Activated CD8-positive, alpha-beta memory T cell treated with anti-CD3 and anti-CD28 coated beads, Interleukin-2, amount 50 U/mL, for 1 hour (primary cell): ENCODE measurements at regions not wholly inside any gene's neighbourhood (a gene's known extent, or its start where the extent isn't known, plus 50 kb on each side); places are given as distances from the start of the nearest gene placed in this dataset.
"Not testable (repeated sequence)": the region's sequence is repeated elsewhere in the genome, so short reads cannot be mapped to it uniquely, and the experiment has no call there.

Experiments
- DNase-seq: peaks from one replicate; pipeline ENCODE4 v3.0.0-alpha.2; 2020; ENCODE audit errors: extremely low read depth

DNA sequence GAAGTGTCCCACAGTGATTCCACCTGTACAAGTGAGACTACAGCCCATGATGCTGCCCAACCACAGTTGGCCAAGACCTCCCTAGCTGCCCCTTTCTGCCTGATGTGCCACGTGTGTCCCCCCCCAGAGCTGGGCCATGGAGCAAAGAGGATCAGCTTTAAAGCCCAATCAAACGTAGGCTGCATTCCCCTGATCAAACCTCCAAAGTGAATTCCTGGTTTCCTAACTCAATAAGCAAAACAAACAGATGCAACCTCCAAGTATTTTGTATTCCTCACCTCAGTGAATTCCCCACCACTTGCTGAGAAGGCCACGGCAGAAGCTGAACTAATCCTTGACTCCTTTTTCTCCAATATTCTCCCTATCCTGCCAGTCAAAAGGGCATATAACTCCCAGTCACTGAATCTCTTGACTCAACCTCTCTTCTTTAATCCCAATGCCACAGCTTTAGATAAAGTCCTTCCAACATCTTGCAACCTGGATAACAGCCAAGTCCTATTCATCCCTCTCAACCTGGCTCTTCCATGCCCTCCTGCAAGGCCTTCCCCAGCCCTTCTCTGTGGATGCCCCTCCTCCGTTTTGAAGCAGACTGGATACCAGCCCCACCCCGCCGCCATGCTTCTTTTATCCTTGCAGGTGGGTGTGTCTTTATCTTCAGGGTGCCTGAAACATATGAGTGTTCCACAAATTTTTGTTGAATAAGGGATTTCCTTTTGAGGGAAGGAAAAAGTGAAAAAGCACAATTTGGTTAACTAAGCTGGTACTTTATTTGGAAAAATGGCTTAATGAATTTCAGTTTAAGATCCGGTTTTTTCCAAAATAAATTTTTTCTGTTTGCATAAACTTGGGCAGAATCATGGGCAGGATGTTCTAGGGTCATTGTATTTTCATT lies 285.2 kb upstream of the MKLN1 start:
- DNase-seq: no peak

DNA sequence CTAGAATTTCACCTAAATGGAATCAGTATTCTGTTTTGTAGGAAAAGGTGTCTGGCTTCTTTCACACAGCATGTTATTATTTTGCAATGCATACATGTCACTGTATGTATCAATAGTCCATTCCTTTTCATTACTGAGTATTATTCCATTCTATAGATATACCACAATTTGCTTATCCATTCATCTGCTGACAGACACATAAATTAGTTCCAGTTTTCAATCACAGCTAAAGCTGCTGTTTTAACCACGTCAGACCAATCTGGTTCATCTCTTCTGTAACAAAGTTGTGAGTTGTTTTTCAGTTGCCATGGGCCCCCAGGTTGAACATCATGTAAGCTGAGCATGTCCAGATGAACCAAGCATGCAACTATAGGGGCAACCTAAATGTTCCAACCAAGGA lies 282.1 kb upstream of the MKLN1 start:
- DNase-seq: no peak

DNA sequence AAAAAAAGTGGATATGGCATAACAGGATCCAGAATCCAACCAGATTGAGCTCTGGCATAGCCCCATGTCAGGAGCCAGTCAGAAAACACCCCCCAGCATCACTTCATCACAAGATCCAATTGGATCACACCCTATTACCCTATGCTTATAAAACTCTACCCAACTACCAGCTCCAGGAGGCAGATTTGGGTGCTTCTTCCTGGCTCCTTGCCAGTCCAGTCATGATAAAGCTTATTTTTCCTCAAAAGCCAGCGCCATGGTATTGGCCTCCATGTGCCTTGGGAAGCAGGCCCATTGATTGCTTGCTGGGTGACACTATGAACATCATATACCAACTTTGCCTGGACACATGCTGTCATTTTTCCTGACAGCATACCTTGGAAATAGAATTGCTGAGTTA lies 281.4 kb upstream of the MKLN1 start:
- DNase-seq: no peak

DNA sequence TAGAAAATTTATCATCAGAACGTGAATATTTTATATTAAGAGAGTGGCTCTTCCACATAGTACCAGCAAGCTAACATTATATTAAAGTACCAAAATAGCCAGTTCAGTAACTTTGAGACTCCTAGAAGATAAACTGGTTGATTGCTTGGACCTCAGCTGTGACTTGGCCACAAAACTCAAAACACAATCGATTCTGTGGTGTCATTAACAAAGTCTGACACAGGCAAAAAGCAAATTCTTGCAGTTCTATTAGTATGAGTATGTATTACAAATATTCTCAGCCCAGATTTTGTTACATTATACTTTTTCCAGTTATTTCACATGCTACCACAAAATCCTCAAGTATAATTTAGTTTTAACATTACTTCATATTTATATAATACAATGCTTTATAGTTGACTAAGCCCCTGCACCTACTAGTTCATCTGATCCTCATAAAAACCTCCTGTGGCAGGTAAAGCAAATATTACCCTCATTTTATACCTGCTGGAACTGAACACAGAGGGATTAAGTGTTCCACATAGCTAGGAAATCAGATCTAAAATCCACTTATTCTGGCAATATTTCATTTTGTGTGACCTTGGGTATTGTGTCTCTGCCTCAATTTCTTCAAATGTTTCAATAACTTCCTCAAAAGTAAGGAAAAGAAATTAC lies 279.9 kb upstream of the MKLN1 start:
- no peak for DNase-seq

DNA sequence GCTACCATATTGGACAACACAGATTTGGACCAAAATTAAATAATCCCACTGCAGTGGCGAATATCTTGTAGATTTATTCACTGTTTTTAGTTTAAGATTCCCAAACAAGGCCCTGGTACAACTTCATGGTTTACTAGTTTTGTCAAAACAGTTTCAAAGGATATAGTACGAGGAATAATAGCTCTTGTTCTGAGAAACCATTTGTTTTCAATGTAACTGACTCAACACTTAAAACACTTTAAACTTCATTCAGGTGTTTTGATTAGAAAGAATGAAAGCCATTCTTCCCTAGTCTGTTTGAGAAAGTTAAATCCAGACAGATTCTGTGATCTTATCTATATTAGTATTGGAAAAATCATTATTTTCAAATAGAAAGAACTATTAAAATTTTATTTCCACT lies 276.4 kb upstream of the MKLN1 start:
- DNase-seq: no peak

DNA sequence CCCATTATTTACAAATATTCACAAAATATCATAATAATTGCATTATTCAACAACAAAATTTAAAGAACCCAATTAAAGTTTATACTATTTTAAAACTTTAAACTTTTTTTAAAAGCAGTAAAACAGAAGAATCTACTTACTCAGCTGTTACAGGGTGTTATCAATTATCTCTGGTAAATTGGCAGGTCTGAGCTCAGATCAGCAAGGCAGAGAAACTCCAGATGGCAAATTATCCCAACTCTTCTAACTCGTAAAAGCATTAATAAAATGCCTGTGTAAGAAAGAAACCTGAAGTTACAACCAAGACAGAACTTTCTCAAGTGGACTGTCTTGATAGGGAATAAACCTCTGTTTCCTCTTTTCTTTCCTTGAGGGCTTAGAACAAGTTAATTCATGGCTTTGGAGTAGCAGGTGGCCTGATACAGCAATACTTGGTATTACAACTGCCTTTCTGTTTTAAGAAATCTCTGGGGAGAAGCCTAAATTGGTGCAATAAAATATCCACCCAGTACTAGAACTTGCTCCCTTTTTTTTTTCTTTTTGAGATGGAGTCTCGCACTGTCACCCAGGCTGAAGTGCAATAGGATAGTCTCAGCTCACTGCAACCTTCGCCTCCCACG lies 275.3 kb upstream of the MKLN1 start:
- DNase-seq: no peak

DNA sequence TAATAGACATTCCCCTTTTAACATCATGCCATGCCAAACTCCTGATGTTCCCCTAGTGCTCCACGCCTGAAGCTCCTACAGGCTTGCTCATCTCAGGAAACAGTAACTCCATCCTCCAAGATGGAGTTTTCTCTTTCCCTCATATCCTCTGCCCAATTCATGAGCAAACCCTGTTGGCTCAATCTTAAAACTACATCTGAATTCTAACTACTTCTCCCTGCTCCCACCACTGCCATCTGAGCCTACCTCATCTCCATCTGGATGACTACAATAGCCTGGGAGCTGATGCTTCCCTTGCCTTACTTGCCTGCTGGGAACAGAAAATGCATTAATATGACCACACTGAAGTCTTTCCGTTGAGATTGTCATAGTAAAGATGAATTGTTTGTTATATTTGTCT lies 271.7 kb upstream of the MKLN1 start:
- DNase-seq: no peak

DNA sequence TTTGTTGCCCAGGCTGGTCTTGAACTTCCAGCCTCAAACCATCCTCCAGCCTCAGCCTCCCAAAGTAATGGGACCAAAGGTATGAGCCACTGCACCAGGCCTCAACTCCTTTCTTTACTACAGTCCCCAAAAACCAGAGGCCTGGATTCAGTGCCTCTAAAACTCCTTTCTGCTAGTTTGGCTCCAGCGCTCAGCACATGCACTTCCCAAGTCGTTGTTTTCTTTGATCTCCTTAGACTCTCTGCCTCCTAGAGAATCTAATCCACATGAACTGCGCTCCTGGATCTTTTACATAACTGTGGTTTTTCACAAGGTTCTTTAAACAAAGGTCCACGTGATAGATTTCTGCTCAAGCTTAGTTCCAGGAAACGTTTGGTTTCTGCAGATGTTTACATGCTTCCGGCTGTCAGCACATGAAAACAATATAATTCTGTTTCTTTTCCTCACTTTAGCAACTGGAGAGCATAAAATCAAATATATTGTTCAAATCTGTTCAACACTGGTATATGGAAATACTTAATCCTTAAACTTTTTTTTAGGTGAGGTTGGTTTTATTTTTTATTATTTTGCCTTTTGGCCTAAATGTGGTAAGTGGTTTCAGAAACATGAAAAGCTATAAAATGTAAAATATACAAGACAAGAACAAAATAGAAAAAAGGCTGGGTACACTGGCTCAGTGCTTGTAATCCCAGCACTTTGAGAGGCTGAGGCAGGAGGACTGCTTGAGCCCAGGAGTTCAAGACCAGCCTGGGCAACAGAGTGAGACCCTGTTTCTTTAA lies 270.5 kb upstream of the MKLN1 start:
- DNase-seq: no peak

DNA sequence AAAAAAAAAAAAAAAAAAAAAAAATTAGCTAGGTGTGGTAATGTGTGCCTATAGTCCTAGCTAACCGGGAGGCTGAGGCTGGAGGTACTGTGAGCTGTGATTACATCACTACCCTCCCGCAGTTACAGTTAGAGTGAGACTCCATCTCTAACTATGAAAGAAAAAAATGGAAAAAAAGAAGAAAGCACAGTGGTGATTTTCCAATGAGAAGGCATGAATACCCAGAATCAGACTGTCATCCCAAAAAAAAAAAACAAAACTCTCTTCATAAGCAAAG lies 269.9 kb upstream of the MKLN1 start:
- no peak for DNase-seq

DNA sequence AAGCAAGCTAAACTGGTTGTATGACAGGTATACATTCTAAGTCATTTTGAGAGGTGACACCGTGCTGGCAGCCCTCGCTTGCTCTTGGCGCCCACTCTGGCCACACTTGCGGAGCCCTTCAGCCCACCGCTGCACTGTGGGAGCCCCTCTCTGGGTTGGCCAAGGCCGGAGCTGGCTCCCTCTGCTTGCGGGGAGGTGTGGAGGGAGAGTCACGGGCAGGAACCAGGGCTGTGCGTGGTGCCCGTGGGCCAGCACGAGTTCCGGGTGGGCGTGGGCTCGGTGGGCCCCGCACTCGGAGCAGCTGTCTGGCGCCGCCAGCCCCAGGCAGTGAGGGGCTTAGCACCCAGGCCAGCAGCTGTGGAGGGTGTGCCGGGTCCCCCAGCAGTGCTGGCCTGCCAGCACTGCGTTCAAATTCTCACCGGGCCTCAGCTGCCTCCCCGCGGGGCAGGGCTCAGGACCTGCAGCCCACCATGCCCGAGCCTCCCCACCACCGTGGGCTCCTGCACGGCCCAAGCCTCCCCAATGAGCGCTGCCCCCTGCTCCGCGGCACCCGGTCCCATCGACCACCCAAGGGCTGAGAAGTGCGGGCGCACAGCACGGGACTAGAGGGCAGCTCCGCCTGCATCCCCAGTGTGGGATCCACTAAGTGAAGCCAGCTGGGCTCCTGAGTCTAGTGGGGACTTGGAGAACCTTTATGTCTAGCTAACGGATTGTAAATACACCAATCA lies 269.0 kb upstream of the MKLN1 start:
- DNase-seq: not testable (repeated sequence)

DNA sequence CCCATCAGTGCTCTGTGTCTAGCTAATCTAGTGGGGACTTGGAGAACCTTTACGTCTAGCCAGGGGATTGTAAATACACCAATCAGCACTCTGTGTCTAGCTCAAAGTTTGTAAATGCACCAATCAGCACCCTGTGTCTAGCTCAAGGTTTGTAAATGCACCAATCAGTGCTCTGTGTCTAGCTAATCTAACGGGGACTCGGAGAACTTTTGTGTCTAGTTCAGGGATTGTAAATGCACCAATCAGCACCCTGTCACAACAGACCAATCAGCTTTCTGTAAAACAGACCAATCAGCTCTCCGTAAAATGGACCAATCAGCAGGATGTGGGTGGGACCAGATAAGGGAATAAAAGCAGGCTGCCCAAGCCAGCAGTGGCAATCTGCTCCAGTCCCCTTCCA lies 268.3 kb upstream of the MKLN1 start:
- DNase-seq: not testable (repeated sequence)

DNA sequence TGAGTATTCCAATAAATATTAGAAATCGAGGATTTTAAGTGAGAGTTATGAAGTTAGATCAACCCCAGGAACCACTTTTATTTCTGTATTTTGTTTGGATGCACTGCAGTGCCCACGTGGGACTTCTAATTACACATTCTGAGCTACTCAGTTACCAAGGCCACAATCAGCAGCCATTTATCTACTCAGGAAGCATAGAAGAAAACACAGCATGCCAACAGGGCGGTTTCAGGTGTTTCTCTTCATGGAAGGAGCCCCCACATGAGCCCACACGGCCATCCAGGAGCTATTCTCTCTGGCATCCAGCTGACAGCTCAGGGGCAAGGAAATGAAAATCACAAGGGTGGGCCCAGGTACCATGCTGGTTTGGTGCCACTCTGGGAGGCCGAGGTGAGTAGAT lies 266.5 kb upstream of the MKLN1 start:
- DNase-seq: no peak

DNA sequence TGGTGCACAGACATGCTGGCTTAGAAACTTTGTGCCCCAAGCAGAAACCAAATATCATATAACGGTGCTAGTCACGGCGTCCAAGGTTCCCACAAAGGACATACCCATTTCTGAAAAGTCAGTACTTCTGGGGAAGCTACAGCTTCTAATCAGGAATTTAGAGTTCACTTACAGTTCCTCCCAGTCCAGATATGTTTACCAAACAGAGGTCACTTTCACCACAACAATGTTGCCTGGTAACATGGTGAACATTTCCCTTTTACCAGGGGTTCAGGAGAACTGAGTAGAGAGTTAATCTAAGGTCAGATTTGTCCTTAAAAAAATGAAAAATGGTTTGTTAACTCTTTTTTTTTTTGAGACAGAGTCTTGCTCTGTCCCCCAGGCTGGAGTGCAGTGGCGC lies 265.9 kb upstream of the MKLN1 start:
- no peak for DNase-seq

DNA sequence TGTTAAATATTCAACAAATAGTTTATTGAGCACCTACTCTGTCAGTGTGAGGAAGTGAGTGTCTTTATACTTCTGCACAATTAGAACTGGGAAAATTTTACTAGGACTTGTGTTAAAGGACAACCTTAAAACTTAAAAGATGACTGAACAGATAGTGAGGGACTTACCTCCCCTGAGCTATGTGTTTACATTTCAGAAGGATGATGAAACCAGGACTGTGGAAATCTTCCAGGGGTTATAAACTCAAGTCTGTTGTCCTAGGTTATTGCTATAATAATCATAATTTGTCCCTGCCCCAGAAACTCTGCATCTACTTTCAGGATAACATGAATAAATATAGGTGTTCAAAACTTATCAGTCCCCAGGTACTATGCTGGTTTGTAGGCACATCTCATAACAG lies 261.0 kb upstream of the MKLN1 start:
- no peak for DNase-seq

DNA sequence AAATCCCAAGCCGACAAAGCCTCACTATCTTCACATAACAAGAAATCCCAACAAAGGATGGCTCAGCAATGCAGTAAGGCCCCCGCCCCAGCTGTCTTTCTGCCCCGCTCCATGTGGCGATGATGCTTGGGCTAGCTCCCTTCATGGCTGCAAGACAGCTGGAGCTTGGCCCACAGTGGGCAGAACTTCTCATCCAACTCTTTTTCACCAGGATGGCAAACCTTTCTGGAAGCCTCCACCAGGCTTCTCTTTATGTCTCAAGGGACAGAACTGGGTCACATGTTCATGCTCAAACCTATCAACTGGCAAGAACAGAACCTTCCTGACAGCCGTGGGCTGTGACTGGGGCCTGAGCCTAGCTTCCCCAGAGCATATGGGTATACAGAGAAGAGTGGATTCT lies 260.5 kb upstream of the MKLN1 start:
- no peak for DNase-seq

DNA sequence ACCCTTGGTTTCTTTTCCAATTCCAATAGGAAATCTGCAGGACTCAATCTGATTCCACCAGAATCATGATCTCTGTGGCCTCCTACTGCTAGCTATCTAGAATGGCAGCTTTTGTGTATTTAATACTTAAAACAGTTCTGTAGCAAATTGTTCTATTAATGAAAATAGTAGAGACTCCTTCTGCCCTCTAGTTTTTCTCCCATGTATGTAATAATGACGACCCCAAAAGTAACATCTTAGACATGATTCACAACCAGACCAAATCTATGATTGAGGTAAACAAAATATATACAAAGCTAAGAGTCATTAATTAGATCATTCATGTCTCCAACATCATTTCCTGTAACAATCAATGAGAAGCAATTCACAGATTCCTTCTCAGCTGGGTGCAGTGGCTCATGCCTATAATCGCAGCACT lies 259.1 kb upstream of the MKLN1 start:
- DNase-seq: no peak

DNA sequence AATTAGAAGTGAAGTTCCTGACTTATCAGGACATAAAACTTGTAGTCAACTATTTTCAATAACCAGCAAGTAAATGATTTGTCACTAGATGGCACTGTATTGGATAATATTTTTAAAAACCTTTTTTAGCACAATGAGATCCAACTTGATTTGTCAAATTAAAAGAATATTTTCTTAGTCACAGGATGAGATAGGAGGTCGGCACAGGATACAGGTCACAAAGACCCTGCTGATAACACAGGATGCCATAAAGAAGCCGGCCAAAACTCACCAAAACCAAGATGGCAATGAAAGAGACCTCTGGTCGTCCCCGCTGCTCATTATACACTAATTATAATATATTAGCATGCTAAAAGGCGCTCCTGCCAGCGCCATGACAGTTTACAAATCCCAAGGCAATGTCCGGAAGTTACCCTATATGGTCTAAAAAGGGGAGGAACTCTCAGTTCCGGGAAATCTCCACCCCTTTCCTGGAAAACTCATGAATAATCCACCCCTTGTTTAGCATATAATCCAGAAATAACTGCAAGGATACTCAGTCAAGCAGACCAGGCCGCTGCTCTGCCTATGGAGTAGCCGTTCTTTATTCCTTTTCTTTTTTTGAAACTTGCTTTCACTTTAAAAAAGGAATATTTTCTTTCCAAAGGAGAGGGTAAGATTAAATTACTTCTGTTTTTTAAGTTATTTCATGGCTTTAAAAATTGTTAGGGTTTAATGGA lies 255.7 kb upstream of the MKLN1 start:
- DNase-seq: no peak

DNA sequence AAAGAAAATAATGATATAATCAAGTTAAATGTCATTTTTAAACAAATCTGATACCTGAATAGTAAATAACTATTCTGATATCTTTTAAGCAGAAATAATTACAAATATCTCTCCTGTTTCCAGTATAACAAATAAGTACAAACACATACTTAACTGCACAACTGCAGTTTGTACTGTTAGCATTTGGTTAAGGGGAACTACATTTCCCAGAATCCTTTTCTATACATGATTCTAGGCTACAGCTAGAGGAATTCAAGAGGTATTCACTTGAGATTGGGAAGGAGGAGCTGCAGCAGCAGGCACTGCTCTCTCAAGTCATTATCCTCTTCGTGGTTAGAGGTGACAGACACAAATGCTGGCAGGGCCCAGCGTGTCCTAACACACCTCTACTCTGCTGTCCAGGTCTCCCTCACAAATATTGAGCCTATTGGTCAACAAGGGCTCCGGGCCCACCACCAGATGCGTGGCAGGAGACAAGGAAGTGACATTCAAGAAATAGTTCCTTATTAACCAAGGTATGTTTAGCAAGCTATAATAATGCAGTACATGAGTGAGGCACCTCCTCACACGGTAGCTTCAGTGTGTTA lies 255.1 kb upstream of the MKLN1 start:
- DNase-seq: no peak

DNA sequence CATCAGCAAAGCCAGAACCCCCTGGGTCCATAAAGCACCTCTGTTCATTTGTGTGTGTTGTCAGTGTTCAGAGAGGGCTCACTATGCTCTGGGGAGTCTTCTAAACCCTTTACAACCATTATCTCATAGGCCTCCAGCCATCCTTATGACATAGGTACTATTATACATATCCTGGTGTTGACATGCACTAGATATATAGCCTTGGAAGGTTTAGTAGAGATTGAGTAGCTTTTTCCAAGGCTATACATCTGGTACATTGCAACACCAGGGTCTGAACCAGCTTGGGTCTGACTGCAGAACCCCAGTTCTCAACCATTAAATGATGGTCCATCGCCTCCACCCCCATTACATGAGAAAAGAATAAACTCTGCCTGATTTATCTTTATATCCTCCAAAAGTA lies 253.6 kb upstream of the MKLN1 start:
- DNase-seq: no peak

DNA sequence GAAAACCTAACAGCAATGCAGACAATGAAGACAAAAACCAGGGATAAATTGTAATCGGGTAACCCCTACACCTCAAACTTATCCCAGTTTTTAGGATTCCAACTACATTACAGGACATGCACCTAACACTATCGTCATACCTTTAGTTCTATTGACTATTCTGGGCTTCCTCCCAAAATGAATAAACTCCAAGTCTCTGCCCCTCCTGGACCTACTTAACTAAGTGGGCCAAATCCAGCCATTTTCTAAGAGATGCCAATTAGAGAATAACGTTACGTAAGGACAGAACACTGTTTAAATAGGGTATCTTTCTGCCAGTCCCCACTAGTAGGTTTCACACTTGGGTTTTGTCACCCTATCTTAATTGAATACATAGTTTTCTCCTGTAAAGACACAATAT lies 253.1 kb upstream of the MKLN1 start:
- no peak for DNase-seq

DNA sequence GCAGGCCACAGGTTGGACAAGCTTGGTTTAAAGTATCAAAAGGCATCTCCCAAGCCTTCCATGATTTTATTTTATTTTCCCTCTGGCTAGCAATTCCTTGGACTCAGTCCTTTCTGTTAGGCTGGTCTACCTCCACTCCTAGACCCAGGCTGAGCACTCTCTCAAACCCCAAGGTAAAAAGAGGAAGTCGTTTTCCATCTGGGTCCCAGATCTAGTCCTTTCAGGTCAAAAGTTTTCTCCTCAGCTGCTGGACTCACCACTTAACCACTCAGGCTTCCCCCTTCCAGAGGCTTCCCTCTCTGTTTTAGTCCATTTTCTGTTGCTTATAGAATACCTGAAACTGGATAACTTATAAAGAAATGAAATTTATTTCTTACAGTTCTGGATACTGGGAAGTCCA lies 252.3 kb upstream of the MKLN1 start:
- DNase-seq: no peak
